Sciatic nerve (tissue), 2 donors: ENCODE measurements at regions not wholly inside any gene's neighbourhood (a gene's known extent, or its start where the extent isn't known, plus 50 kb on each side); places are given as distances from the start of the nearest gene placed in this dataset.

Experiments
- ATAC-seq: fragments of 200-7000 bp; cut with Tn5 transposase; one replicate; pipeline ENCODE4 v1.9.1; 2020; ENCODE audit warnings: mild to moderate bottlenecking, moderate library complexity
- DNase-seq: peaks from one replicate; pipeline ENCODE4 v3.0.0-alpha.2; 2020; ENCODE audit warnings: low spot score
- intact Hi-C: fragments of 100-400 bp; cut with DNase I; formaldehyde crosslinking; loops from one replicate; pipeline ENCODE4 v1.14.2; 2022
- donor health status: DM: no; HTN: no; CAD: no.
- donor health status: DM: no; HTN: no; CAD: no.

DNA sequence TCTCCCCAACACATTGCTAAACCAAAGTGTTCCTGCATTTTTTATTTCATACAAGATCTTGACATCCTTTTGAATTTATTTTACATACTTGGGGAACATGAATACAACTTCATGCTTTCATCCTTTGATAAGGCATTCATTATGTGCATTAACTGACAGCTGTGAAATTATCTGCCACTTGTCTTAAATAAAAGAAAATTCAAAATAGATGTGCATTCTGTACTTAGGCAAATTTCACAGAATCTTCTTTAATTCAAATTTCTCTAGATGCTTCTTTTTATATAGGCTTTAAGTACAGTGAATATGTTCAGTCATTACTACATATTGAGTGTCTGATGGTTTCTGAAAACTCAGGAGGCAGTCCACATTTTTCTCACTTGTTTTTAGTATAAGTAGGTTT, 518.1 kb downstream of the EPHA5 start:
- ATAC-seq (no peak), DNase-seq (no peak)
- intact Hi-C loops: no loop called here

DNA sequence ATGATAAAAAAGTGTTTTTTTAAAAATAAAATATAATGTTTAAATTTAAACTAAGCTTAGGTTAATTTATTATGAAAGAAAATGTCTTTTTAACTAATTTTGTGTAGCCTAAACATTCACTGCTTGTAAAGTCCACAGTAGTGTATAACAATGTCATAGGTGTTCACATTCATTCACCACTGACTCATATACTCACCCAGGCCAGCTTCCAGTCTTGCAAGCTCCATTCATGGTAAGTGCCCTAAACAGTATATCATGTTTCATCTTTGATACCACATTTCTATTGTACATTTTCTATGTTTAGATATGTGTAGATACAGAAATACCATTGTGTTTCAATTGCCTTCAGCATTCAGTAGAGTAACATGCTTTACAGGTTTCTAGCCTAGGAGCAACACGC, 530.3 kb downstream of the EPHA5 start:
- ATAC-seq: no peak
- DNase-seq: no peak
- intact Hi-C loops: no loop called here

DNA sequence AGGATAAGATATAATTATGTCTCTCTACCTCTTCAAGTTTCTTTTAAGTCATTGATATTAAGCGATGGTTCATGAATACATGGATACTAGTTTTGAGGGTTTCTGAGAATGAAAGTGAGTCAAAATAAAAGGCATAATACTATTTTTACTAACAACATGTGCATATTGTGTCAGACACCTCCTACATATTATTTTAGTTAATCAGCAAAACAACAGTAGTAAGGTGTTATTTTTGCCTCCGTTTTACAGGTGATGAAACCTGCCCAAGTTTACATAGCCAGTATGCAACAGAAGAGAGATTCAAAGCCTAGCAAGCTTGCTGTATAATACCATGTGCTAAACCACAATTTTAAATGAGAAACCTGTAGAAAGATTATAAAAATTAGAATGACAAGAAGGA, 544.1 kb downstream of the EPHA5 start:
- DNase-seq (no peak), ATAC-seq (no peak)
- intact Hi-C loops: no loop called here

DNA sequence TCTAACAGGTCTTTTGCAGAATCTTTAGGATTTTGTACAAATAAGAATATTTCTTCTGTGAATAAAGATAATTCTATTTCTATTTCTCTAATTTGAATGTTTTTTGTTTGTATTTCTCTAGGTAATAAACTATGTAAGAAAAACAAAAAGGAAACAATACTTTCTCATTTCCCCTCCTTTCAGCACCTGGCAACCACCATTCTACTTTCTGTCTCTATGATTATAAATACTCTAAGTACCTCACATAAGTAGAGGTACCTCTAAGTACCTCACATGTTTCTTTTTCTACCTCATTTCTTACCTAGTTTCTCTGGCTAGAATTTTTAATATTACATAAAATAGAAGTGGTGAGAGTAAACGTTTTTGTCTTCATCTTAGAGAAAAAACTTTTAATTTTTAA, 550.0 kb downstream of the EPHA5 start:
- ATAC-seq (no peak), DNase-seq (no peak)
- intact Hi-C loops: no loop called here

- no peak for ATAC-seq
- intact Hi-C loops: no loop called here
Measured at GRCh38 chr4:65102419-65102818, 567.9 kb downstream of the EPHA5 start.

DNA sequence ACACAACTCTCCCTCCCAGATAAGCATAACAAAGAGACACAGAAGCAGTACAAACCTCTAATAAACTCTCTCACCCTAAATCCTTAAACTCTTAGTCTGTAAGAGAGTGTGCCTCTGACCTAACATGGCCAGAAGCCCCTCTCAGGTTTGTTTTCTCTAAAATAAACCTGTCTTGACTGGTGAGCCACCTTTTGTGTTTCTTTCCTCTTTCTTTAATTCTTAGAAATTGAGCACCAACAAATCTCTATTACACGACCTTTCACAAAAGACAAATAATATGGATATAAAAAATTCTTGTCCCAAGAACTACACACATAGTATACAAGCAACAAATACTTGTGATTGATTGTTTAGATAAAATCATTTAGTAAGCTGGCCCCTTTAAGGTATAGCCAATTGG, 573.7 kb downstream of the EPHA5 start:
- intact Hi-C loops: no loop called here
- no peak for DNase-seq
- ATAC-seq: no peak

More at GRCh38 chr4:65102419-65102818, 567.9 kb downstream of the EPHA5 start:
- no peak for DNase-seq

DNA sequence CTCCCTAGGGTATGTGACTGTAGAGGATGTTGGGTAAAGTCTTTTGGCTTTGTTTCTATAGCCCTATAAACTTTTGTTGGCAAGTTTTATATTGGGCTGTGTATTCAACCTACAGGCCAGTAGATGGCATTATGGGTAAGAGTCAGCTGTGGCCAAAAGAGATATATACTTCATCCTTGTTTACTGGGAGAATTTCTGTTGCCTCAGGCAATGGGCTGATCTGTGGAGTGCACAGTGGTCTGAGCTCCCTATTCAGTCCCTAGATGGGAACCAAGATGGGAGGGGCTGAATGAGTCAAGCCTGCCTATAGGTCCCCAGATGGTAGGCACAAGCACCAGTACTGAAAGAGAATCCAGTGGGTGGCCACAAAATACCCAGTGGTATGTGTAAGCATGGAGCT, 580.6 kb downstream of the EPHA5 start:
- intact Hi-C loops: no loop called here
- no peak for DNase-seq
- no peak for ATAC-seq

DNA sequence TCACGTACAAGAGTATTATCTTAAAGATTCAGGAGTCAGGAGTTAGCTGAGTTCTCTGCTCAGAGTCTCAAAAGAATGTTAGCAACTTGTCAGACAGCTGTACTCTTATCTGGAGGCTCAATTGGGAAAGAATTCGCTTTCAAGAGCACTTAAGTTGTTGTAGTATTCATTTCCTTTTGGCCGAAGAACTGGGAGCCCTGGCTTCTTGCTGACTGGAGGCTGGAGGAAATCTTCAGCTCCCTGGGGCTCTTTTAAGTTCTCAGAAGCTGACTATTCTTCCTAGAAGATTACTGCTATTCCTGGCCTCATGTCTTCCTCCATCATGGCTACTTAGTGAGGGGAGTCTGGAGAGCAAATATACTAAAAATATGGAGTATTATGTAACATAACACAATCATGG, 587.2 kb downstream of the EPHA5 start:
- ATAC-seq (no peak), DNase-seq (no peak)
- intact Hi-C loops: no loop called here

GRCh38 chr4:65071564-65071963, 598.7 kb downstream of the EPHA5 start:
- ATAC-seq: no peak
- DNase-seq: no peak
- intact Hi-C loops: no loop called here

DNA sequence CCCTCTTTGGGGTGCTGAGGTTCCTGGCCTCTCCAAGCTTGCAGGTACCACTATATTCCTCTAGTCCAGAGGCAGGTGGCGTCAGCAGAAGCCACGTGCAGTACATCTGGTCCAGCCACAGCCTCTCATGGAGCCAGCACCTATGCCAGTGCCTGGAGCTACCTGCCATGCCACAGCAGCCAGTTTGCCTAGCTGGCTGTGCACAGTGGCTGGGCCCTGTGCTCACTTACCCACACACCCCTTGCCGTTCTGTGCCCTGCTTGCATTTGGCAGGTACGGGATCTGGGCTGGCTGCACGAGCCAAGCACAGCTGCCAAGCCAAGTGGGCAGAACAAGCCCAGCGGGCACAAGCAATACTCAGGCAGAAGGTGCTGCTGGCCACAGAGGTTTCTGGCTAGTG, 601.1 kb downstream of the EPHA5 start:
- intact Hi-C loops: no loop called here
- ATAC-seq: peak; percentile 44
- DNase-seq: no peak

DNA sequence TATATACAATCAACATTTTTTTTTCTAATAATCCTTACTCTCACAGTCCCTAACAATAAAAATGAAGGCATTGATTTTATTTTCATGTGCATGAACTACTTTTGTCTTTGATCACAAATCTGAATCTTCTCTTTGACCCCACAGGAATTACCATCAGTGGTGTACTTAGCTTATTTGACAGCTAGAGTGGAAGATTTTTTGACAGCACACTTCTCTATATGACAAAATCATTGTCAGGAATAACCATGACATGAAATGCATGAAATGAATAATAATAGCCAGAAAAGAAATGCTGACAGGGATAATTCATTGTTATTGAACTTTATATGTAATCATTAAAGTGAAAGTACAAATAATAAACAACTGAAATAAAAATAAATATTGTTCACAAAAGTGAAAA, 604.2 kb downstream of the EPHA5 start:
- DNase-seq (no peak), ATAC-seq (no peak)
- intact Hi-C loops: no loop called here

- no peak for DNase-seq
- no peak for ATAC-seq
- intact Hi-C loops: no loop called here
Measured at GRCh38 chr4:65063601-65064000, 606.7 kb downstream of the EPHA5 start.

DNA sequence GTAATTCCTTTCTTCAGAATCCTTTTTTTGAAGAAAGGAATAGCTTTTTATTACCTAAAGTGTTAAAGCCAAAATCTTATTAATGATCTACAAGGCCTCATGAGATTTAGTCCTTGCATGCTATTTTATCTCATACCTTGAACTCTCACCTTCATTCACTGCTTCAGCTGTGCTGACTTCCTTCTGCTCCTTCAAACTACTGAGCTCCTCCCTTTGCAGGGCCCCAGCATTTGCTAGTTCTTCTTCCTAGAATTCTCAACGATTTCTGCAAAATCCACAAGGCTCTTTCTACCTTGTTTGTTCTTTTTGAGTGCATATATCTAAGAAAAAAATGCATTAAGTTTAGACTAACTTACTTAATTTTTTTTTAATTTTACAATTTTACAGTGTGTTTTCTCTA, 619.5 kb downstream of the EPHA5 start:
- intact Hi-C loops: no loop called here
- ATAC-seq (no peak), DNase-seq (no peak)

GRCh38 chr4:65046192-65047133, 623.8 kb downstream of the EPHA5 start:
- ATAC-seq: no peak

GRCh38 chr4:65033899-65034298, 624.6 kb upstream of the TECRL start:
- no peak for DNase-seq
- intact Hi-C loops: no loop called here
- ATAC-seq: no peak

More at GRCh38 chr4:65046192-65047133, 623.8 kb downstream of the EPHA5 start:
- intact Hi-C loops: no loop called here
- DNase-seq: no peak

DNA sequence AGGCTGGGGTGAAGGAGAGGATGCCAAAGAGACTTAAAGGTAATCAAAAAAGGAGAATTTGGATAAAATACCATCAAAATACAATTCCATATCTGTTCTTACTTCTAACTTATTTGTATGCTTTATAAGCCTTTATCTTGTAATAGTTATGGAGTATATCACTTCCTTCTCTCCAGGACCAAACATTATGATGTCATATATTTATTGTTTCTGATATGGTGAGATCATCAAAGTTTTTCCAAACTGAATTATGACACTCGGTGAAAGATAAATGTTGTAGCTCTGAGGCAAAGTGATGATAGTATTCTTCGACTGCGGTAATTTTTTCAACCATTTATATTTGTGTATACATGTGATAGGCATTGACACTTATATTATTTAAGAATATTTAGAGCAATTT, 619.3 kb upstream of the TECRL start:
- DNase-seq (no peak), ATAC-seq (no peak)
- intact Hi-C loops: no loop called here

- DNase-seq (no peak), ATAC-seq (no peak)
- intact Hi-C loops: no loop called here
Measured at GRCh38 chr4:65023883-65024670, 614.8 kb upstream of the TECRL start.

DNA sequence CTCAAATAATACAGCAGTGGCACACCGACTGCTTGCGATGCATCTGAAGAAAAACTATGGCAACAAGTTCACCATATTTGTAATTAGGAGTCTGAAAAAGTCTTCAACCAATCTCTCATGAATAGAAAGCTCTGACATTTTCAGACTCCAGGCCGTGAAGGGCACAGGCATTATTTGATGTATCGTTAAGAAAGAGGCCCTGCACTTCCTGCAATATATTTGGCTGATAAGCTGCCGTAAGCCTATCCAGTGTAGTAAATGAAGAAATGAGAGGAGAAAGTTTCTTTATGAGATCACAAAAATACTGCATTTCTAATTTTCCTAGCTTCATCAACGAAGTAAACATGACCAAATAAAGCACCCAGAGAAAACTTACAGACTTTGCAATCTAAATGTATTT, 613.8 kb upstream of the TECRL start:
- DNase-seq: no peak
- ATAC-seq: no peak
- intact Hi-C loops: no loop called here

GRCh38 chr4:65021737-65022136, 612.5 kb upstream of the TECRL start:
- DNase-seq (no peak), ATAC-seq (no peak)
- intact Hi-C loops: no loop called here

GRCh38 chr4:65021149-65021548, 611.9 kb upstream of the TECRL start:
- intact Hi-C loops: no loop called here
- ATAC-seq (no peak), DNase-seq (no peak)
